Tibial nerve (tissue), 4 donors: ENCODE measurements at regions not wholly inside any gene's neighbourhood (a gene's known extent, or its start where the extent isn't known, plus 50 kb on each side); places are given as distances from the start of the nearest gene placed in this dataset.

Experiments
- DNase-seq, 2 donors: peaks; one replicate each; pipeline ENCODE4 v3.0.0-alpha.2; 2019; ENCODE audit warnings: low spot score in 2 of 2
- H3K27ac ChIP-seq, 4 donors: fragments of 200-600 bp; sonication (generic) in 3 of 4; one replicate each; pipeline ENCODE4 v1.5.1; 2017 to 2019; ENCODE audit warnings: mild to moderate bottlenecking in 1 of 4
- H3K27me3 ChIP-seq, 2 donors: fragments of 200-600 bp; sonication (generic) in 1 of 2; one replicate each; pipeline versions ENCODE4 v1.5.1 to v1.6.0; 2017 to 2019
- H3K36me3 ChIP-seq, 3 donors: fragments of 200-600 bp; sonication (generic); one replicate each; pipeline ENCODE4 v1.5.1; 2018 to 2019
- H3K4me1 ChIP-seq, 4 donors: fragments of 200-600 bp; sonication (generic) in 3 of 4; one replicate each; pipeline ENCODE4 v1.5.1; 2017 to 2019
- H3K4me3 ChIP-seq, 4 donors: fragments of 200-600 bp; sonication (generic) in 3 of 4; one replicate each; pipeline ENCODE4 v1.5.1; 2017 to 2019; ENCODE audit warnings: mild to moderate bottlenecking in 1 of 4, moderate library complexity in 1 of 4
- H3K9me3 ChIP-seq, 4 donors: fragments of 200-600 bp; sonication (generic) in 3 of 4; one replicate each; pipeline ENCODE4 v1.5.1; 2017 to 2019
- EP300 ChIP-seq, 2 donors: sonication (generic); formaldehyde crosslinking; IDR thresholded peaks; one replicate each; pipeline ENCODE4 v1.6.1; 2017; ENCODE audit warnings: antibody characterized with exemption in 2 of 2, mild to moderate bottlenecking in 1 of 2
- POLR2A ChIP-seq, 2 donors: fragments of 450-650 bp; IDR thresholded peaks; one replicate each; pipeline ENCODE4 v1.6.1; 2017; ENCODE audit warnings: antibody characterized with exemption in 2 of 2, mild to moderate bottlenecking in 2 of 2, moderate library complexity in 2 of 2
- WGBS, 2 donors: methylation state at CpG; one replicate each; pipeline ENCODE4 v1.1.5; 2018; 5-methylcytosine and 5-hydroxymethylcytosine counted together
- TF ChIP-seq, protein P1 (sequence below), 5 experiments: fragments of 200-600 bp in 3 of 5; fragments of 450-650 bp in 2 of 5; sonication (generic) in 3 of 5; IDR thresholded peaks; one replicate each; pipeline ENCODE4 v1.5.1; 2016 to 2019; ENCODE audit warnings: antibody characterized with exemption in 5 of 5, mild to moderate bottlenecking in 3 of 5, moderate library complexity in 2 of 5

DNA sequence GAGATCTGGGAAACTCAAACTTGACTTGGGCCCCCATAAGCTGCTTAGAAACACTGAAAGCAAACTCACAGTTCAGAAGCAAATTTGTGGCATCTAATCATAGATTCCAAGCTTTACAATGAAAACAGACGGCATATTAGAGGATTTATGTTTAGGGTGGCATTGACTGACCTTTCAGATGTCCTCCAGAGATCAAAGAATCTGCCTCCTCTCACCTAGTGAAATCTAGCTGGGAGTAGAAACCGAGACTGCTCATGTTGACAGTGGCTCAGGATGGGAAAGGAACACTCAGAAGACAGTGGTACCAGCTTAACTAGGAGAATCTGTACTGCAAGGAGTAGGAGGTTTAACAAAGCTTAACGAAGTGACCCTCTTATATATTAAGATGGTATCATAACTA is 345.0 kb downstream of the GXYLT1 start:
- Histone ChIP-seq H3K27me3 (no peaks in the 10 kb centered on the region), H3K36me3 (no peaks in the 10 kb centered on the region), H3K9me3 (no peaks in the 10 kb centered on the region), H3K27ac (no peak overlapping the region), H3K4me3 (no peak overlapping the region), H3K4me1 (no peaks in the 10 kb centered on the region)
- 80 to 88% methylated on average over 3 of the region's 3 CpGs for WGBS, 2 donors
- no peak for DNase-seq
- TF ChIP-seq POLR2A (IDR thresholded peaks at IDR 0.05) (no peak), EP300 (IDR thresholded peaks at IDR 0.05) (no peak)

DNA sequence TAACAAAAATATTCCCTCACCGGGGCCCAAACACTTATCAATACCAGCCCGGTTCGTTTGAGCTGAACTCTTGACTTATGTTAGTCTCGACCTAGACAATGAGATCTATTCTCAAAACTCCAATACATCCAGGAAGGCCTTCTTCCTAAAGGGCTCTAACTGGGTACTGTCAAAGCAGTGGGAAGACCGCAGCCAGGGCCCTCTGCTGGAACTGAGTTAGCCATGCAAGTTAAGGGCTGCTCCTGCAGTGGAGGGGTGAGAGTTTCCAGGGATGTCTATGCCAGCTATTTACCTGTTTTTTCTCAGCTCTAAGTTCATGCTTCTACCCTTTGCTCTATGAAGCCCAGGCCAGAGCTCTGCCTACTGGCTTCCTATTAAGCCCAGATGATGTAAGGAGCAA is 348.8 kb downstream of the GXYLT1 start:
- TF ChIP-seq POLR2A (IDR thresholded peaks at IDR 0.05) (no peak), EP300 (IDR thresholded peaks at IDR 0.05) (no peak)
- TF ChIP-seq, protein P1, sequence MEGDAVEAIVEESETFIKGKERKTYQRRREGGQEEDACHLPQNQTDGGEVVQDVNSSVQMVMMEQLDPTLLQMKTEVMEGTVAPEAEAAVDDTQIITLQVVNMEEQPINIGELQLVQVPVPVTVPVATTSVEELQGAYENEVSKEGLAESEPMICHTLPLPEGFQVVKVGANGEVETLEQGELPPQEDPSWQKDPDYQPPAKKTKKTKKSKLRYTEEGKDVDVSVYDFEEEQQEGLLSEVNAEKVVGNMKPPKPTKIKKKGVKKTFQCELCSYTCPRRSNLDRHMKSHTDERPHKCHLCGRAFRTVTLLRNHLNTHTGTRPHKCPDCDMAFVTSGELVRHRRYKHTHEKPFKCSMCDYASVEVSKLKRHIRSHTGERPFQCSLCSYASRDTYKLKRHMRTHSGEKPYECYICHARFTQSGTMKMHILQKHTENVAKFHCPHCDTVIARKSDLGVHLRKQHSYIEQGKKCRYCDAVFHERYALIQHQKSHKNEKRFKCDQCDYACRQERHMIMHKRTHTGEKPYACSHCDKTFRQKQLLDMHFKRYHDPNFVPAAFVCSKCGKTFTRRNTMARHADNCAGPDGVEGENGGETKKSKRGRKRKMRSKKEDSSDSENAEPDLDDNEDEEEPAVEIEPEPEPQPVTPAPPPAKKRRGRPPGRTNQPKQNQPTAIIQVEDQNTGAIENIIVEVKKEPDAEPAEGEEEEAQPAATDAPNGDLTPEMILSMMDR (IDR thresholded peaks at IDR 0.05) = no peak
- Histone ChIP-seq H3K4me3 (no peak overlapping the region), H3K27ac (no peak overlapping the region), H3K27me3 (no peaks in the 10 kb centered on the region), H3K36me3 (no peaks in the 10 kb centered on the region), H3K9me3 (peaks cover 0 to 8% (median 1%) of the 10 kb centered on the region in 4 donors), H3K4me1 (no peaks in the 10 kb centered on the region)
- 56 to 69% methylated on average over 5 of the region's 5 CpGs for WGBS, 2 donors
- DNase-seq = no peak

DNA sequence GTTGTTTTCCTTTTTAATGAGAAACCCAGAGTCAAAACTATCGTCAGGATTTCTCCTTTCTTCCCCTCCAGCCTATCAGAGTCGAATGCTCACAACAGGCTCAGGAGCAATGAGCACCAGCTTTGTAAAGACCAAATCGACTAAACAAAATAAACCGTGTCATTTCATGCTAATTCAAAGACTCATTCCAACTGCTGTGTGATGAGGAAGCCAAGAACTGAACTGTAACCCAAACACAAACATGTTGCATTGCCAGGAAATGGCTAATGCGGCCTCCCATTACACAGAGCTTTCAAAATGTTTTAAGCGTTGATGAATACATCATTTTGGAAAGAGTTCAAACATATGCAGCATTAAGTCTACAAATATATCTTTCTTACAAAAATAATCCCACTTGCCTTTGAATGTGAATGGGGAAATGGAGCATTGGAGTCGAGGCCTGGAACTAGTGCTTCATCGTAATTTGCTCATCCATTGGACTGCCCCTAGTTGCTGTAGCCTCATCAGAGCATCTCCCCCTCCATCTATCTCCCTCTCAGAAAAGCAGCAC is 349.5 kb downstream of the GXYLT1 start:
- no peaks in the 10 kb centered on the region for H3K4me1 ChIP-seq
- 35 to 37% methylated on average over 8 of the region's 8 CpGs for WGBS, 2 donors
- no peaks in the 10 kb centered on the region for H3K36me3 ChIP-seq
- H3K27me3 ChIP-seq = no peaks in the 10 kb centered on the region
- peaks cover 0 to 15% (median 1%) of the 10 kb centered on the region in 4 donors for H3K9me3 ChIP-seq
- no peak for TF ChIP-seq POLR2A (IDR thresholded peaks at IDR 0.05)
- DNase-seq = no peak
- H3K4me3 ChIP-seq = no peak overlapping the region
- no peak overlapping the region for H3K27ac ChIP-seq

DNA sequence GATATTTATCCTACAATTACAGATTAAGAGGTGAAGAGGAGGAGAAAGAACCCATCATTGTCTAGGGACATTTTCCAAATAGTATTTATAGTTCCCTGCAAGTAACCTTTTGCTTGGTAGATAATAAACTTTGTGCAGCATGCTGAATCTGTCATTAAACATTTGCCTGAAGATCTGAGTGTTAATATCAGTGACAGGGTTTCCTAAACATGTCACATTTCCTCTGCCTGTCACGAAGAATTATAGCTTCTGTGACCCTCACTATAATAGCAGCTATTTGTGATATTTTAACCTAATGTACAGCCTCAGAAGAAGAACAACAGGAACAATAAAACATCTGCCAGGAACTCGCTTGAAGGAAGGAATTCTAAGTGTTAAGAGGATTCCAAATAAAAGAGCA is 350.3 kb downstream of the GXYLT1 start:
- TF ChIP-seq POLR2A (IDR thresholded peaks at IDR 0.05) (no peak), EP300 (IDR thresholded peaks at IDR 0.05) (no peak)
- TF ChIP-seq, protein P1 (IDR thresholded peaks at IDR 0.05) = no peak
- Histone ChIP-seq H3K27ac (no peak overlapping the region), H3K9me3 (peaks cover 0 to 15% (median 1%) of the 10 kb centered on the region in 4 donors), H3K4me1 (no peaks in the 10 kb centered on the region), H3K27me3 (no peaks in the 10 kb centered on the region), H3K36me3 (no peaks in the 10 kb centered on the region), H3K4me3 (no peak overlapping the region)
- no peak for DNase-seq
- 23 to 32% methylated on average over 2 of the region's 2 CpGs for WGBS, 2 donors

DNA sequence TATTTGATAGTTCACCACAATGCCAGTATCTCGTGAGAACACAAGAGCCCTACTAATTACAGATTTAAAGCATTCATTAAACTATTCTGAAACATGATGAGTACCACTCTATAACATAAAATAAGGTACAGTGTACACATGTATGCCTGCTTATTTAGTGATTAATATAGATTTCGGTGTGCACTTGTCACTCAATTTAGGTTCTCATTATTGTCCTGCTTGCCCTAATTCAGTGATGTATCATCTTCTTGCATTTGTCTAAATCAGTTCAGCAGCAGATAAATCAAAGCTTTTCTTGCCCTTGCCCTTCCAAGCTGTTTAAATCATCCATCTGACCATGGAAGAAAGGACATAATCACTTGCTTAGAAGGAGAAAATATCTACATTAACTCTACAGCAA is 359.7 kb downstream of the GXYLT1 start:
- no peaks in the 10 kb centered on the region for H3K27me3 ChIP-seq
- no peak for DNase-seq
- H3K9me3 ChIP-seq = no peaks in the 10 kb centered on the region
- H3K4me1 ChIP-seq = no peaks in the 10 kb centered on the region
- H3K36me3 ChIP-seq = no peaks in the 10 kb centered on the region
- no peak overlapping the region for H3K27ac ChIP-seq
- H3K4me3 ChIP-seq = no peak overlapping the region
- no peak for TF ChIP-seq POLR2A (IDR thresholded peaks at IDR 0.05)
- TF ChIP-seq, protein P1 (IDR thresholded peaks at IDR 0.05) = no peak
- TF ChIP-seq EP300 (IDR thresholded peaks at IDR 0.05) = no peak
- 70 to 74% methylated on average over 2 of the region's 2 CpGs for WGBS, 2 donors

DNA sequence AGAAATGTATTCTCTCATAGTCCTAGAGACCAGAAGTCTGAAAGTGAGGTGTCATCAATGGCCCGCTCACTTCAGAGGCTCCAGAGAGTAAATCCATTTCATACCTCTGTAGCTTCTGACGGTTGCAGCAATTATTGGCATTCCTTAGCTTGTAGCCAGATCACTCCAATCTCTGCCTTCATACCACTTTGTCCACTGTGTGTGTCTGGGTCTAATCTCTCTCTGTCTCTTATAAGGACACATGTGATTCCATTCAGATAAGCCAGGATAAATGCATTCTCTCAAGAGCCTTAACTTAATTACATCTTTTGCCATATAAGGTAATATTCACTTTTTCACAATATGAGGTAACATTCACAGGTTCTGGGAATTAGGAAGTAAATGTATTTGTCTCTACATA is 365.7 kb downstream of the GXYLT1 start:
- Histone ChIP-seq H3K4me3 (no peak overlapping the region), H3K36me3 (no peaks in the 10 kb centered on the region), H3K4me1 (no peaks in the 10 kb centered on the region), H3K27ac (no peak overlapping the region), H3K9me3 (no peaks in the 10 kb centered on the region), H3K27me3 (no peaks in the 10 kb centered on the region)
- DNase-seq = no peak
- TF ChIP-seq POLR2A (IDR thresholded peaks at IDR 0.05) = no peak
- TF ChIP-seq EP300 (IDR thresholded peaks at IDR 0.05) = no peak
- TF ChIP-seq, protein P1 (IDR thresholded peaks at IDR 0.05) = no peak
- WGBS, 2 donors = 62 to 65% methylated on average over 2 of the region's 2 CpGs
